DMS53 treated with DMSO at 0.1 percent for 48 hours (cell line): ENCODE measurements at regions not wholly inside any gene's neighbourhood (a gene's known extent, or its start where the extent isn't known, plus 50 kb on each side); places are given as distances from the start of the nearest gene placed in this dataset.
A peak's percentile ranks its signal among the peaks of the same experiment; 100 is the strongest.
"Not testable (repeated sequence)": the region's sequence is repeated elsewhere in the genome, so short reads cannot be mapped to it uniquely, and the experiment has no call there.

Experiments used
- DNase-seq: peaks from one replicate; lab custom pipeline; 2025; ENCODE audit not compliant: unreplicated experiment; lab: John Stamatoyannopoulos, UW

GRCh38 chr3:118495206-118495605 lies 539.4 kb downstream of the IGSF11 start:
- DNase-seq, result no peak

- no peak for DNase-seq
Measured at GRCh38 chr3:118497274-118497673, 537.4 kb downstream of the IGSF11 start.

DNA sequence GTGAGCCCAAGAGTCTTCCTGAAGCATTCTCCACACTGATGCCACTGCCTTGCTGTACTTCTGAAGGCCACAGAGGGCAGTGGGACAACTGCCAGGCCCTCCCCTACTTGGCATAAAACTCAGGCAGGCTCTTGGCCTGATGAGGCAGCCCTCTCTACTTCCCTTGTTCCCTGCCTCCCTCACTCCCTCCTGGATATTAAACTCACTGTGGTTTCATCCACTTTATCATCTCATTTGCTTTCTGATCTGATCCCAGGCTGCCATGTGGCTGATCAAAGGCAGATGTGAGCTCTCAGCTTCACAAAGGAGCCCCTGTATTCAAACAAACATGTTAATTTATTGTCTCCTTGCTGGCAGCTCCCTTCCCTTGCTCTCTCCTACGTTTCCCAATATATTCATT lies 533.5 kb downstream of the IGSF11 start:
- peak; percentile 22 for DNase-seq

DNA sequence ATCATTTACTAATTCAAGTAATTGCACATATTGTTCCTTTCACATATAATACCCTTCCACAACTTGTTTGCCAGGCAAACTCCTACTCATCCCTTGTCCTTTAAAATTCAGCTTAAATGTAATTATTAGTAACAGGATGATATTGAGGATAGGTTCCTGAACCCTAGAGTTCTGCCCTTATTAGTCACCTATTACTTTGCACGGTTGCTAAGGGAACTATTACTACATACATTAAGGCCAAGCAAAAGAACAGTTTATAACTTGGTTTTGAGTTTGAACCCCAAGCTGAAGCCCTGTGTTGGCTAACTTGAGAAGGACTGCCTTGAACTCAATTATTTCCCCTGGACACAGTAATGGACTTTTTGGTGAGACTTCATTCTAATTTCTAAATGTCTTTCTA lies 529.7 kb downstream of the IGSF11 start:
- no peak for DNase-seq

DNA sequence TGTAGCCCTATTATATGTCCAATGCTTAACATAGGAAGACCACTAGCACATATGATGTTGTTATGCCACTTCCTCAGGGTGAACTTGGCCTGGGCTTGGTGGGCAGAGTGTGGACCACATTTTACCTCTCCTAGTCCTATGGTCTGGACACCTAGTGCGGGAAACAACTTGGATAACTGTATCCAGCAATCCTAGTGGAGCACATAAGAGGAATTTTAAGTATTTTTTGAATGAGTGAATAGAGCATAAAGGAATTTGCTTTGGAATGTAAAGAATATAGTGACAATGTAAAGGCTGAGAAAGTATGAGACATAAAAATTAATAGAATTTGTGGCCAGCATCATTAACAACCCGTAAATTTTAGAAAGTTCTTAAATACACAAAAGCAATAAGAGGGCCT lies 528.9 kb downstream of the IGSF11 start:
- DNase-seq, result no peak

GRCh38 chr3:118511402-118511801 lies 523.2 kb downstream of the IGSF11 start:
- no peak for DNase-seq

- no peak for DNase-seq
Measured at GRCh38 chr3:118512301-118512700, 522.3 kb downstream of the IGSF11 start.

- no peak for DNase-seq
Measured at GRCh38 chr3:118525077-118525476, 509.6 kb downstream of the IGSF11 start.

DNA sequence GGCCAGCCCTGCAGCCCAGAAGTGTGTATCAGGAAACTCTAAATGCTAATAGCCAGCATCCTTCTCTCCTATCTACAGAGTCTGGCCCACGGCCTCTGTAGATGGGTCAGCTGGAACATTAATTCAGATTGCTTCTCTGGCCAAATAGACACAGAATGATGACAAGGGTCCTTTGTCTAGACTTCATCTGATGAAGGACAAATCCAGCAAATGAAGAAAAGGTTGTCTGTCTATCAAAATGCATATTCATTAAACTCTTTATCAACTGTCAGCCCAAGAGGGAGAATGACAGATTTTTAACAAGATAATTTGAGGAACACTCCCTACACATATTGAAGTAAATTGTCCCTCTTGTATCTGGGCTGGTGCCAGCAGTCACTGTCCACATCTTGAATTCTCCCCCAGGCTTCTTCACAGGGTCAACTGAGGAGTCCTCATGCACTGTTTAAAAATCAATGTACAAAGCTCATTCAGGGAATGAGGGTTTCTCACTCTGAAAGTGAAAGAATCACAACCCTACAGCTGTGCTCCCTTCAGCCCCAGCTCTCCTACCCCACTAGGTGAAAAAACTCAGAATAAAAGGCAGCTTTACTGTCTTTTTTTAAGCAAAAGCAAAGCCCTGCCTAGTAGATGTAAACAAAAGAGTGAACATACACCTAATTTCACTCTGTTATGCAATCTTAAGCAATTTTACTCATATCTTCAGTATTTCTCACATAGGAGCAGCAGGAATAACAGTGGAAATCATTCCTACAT lies 507.7 kb downstream of the IGSF11 start:
- no peak for DNase-seq

DNA sequence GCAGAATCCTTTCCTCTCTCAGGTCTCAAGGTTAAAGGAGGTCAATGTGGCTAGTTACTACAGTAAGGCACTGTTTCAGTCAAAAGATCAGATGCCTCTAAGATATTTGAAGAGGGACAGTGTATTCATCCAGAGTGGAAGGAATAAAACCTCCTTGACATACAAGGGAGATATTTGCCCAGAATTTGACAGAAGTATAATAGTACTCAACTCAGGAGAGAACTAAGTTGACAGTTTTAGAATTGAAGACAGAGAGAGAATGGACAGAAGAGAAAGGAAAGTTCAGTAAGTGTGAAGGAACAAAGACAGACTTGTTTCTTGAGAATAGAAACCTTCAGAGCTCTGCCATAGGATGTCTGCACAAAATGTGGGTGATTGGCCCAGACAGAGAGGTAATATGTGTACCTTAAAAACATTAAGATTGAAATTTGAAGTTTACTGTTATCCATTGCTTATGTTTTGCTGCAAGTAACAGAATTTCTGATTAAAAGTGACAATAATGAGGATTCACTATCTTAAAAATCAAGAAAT lies 507.1 kb downstream of the IGSF11 start:
- DNase-seq, result no peak

- no peak for DNase-seq
Measured at GRCh38 chr3:118529554-118529953, 505.1 kb downstream of the IGSF11 start.

GRCh38 chr3:118530350-118530922 lies 504.2 kb downstream of the IGSF11 start:
- DNase-seq, result no peak

DNA sequence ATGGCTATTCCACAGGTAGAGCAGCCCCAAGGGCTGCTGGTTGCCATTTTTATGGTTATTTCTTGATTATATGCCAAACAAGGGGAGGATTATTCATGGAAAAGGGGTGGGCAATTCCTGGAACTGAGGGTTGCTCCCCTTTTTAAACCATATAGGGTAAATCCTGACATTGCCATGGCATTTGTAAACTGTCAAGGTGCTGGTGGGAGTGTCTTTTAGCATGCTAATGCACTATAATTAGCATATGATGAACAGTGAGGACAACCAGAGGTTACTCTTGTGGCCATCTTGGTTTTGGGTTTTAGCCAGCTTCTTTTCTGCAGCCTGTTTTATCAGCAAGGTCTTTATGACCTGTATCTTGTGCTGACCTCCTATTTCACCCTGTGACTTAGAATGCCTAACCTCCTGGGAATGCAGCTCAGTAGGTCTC lies 503.7 kb downstream of the IGSF11 start:
- not testable (repeated sequence) for DNase-seq

DNA sequence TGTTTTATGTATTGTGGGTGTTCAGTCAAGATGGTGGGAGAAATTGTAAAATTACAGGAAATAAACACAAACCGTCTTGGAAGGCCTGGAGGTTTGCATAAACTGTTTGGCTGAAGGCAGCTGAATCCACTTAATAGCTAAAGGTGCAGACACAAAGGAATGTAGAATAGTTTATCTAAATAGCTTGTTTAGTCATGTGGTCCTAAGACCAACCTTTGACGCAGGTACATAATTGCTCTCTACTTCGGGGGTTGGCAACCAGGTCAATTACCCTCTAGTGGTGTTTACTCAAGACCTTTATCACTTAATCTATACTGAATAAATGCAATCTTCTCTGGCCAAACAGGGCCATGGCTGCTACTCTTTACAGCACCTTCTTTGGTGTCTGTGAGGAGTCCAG lies 502.8 kb downstream of the IGSF11 start:
- no peak for DNase-seq

DNA sequence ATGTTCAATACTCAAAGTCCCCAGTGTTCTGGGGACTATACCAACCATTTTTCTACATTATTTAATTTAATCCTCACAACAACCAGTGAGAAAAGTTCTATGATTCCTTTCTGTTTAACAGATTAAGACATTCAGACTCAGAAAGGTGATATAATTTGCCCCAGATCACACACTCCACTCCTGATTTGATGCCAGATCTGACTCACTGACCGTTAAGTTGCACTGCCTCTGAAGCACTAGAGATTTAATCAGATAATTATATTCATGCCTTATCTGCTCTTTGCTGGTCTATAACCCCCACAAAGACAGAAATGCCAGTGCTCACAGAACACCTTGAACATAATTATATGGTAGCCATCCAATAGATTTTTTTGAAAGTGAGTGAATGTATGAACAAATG lies 501.0 kb downstream of the IGSF11 start:
- DNase-seq, result no peak

DNA sequence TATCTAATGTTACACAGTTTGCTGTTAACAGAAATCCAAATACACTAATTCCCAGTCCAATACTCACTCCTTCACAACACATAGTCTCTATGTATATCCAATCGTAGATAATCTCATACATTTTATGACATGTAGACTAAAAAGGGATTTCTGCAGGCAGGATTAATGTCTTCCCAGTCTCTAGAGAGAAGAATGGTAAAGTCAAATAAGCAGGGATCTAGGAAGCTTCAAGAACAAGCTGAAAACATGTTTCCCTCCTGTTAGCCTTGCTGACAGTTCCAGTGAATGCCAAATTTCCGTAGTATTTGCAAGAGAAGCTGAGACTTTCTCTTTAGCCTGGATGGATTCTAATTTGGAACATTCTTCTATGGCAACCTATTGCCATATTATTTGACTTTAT lies 500.1 kb downstream of the IGSF11 start:
- no peak for DNase-seq

- no peak for DNase-seq
Measured at GRCh38 chr3:118536764-118537163, 497.9 kb downstream of the IGSF11 start.

DNA sequence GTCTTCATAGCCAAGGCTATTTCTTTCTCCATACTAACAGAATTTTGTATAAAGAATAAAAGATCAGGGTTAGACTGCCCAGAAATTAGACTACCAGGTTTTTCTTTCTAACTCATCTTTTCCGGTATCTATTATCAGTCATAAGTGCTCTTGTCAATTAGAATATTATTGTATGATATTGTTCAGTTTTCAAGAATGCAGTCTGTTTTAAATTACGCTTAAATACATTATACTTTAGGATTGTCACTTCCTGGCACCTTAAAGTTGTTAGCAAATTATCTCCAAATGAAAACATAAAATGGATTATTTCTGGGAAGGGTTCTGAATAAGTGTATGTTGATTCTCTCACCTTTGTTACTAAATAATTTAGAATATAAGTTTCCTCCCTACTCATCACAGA lies 497.2 kb downstream of the IGSF11 start:
- DNase-seq, result no peak

- DNase-seq, result no peak
Measured at GRCh38 chr3:118538187-118538586, 496.5 kb downstream of the IGSF11 start.

DNA sequence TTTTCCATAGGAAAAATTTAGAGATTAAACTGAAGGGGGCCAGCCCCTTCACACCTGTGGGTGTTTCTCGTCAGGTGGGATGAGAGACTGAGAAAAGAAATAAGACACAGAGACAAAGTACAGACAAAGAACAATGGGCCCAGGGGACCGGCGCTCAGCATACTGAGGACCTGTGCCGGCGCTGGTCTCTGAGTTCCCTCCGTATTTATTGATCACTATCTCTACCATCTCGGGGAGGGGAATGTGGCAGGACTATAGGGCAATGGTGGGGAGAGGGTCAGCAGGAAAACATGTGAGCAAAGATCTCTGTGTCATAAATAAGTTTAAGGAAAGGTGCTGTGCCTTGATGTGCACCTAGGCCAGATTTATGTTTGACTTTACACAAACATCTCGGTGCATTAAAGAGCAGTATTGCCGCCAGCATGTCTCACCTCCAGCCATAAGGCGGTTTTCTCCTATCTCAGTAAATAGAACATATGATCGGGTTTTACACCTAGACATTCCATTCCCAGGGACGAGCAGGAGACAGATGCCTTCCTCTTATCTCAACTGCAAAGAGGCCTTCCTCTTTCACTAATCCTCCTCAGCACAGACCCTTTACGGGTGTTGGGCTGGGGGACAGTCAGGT lies 494.7 kb downstream of the IGSF11 start:
- DNase-seq, result not testable (repeated sequence)

DNA sequence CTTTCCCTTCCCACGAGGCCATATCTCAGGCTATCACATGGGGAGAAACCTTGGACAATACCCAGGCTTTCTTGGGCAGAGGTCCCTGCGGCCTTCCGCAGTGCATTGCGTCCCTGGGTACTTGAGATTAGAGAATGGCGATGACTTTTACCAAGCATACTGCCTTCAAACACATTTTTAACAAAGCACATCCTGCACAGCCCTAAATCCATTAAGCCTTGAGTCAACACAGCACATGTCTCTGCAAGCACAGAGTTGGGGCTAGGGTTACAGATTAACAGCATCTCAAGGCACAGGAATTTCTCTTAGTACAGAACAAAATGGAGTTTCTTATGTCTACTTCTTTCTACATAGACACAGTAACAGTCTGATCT lies 494.2 kb downstream of the IGSF11 start:
- peak; percentile 30 for DNase-seq

- no peak for DNase-seq
Measured at GRCh38 chr3:118540826-118541225, 493.8 kb downstream of the IGSF11 start.
